Cerebellar cortex (tissue), 1 donor: ENCODE measurements at regions not wholly inside any gene's neighbourhood (a gene's known extent, or its start where the extent isn't known, plus 50 kb on each side); places are given as distances from the start of the nearest gene placed in this dataset.

Experiments
- DNase-seq: peaks from one replicate; pipeline ENCODE4 v3.0.0-alpha.2; 2015; ENCODE audit warnings: low spot score

DNA sequence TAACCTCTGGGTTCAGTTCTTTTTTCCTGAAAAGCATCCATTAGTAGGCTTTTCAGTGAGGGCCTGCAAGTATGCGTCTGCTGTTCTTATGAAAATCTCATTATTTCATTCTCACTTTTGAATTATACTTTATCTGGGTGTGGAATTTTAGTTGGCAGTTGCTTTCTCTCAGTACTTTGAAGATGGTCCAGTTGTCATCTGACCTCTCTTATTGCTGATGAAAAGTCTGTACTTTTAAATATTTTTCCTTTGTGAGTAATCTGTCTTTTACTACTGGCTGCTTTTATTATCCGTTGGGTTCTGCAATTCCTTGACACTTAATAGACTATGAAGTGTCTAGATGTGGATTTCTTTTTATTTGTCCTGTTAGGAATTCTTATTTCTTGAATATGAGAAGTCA lies 307.8 kb downstream of the CYP26B1 start:
- no peak for DNase-seq

DNA sequence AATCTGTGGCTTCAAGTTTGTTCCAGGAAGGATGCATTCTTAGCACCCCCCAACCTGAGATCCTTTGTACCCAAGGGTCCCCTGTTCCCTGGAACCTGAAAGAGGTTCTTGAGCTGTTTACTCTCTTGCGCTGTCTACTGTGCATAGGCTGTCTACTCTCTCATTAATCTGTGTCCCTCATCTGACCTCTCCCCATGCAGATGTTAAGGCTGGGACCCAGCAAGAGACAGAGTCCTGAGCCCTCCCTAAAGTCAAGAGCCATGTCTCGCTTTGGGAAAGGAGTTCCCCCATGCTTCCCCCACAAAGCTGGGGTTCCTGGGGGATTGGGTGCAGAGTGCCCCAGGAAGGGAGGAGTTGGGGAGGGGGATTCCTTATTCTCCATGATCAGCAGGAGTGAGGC lies 312.9 kb downstream of the CYP26B1 start:
- DNase-seq, result no peak

DNA sequence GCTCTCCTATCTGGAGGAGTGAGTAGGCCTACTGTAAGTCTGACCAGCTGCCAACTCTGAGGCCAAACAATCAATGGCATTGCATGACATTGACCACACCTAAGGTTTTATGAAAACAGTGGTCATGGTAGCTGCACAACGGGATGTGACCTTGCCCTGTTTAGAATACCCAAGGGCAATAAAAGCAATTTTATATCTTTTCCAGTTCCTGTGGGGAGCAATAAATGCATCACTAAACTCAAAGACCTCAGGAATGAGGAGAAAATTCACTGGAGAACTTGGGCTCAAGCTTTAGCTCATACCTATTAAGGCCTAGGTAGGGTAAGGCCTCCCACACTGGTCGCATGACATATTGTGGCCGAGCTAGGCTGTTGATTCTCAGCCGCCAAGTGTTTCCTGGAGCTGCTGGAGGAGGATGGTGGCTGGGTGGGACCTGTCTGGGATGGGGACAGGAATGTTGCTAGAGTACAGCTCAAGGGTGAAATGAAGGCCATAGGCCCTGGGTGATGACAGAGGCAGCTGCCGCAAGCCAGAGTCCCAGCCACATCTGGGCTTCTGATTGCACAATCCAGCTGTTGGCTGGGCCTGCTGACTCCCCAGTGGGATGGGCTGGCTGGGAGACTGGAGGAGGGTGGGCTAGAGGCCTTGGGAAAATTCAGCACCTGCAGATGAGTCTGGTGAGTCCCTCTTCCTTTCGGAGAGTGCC lies 313.7 kb downstream of the CYP26B1 start:
- no peak for DNase-seq

DNA sequence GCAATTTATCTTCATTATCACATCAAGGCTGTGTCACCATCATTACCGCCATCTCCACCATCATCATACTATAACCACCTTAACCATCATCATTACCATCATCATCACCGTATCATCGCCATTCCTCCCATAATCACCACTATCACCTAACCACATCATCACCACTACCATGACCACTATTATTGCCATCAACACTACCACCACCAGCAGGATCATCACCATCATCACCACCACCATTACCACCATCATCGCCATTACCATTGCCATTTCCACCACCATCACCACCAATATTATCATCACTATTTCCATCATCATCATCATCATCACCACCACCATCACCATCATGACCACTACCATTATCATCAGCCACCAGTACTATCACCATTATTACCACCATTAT lies 314.4 kb downstream of the CYP26B1 start:
- no peak for DNase-seq

DNA sequence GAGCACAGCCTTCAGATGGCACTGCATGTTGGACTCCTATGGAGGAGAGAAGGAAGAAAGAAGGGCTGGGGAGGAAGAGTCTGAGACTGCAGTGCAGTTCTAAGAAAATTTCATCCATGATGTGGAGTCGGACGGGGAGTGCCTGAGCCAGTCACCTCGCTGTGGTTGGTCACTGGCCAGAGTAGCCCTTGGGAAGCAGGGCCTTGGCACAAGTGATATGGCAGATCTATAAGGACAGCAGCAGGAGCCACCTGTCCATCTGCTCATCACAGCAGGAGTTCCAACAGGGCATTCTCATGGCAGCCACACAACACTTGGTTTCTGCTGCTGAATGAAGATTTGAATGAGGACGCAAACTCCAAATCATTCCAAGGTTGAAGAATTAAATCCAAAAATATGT lies 314.8 kb downstream of the CYP26B1 start:
- DNase-seq, result peak; percentile 71

DNA sequence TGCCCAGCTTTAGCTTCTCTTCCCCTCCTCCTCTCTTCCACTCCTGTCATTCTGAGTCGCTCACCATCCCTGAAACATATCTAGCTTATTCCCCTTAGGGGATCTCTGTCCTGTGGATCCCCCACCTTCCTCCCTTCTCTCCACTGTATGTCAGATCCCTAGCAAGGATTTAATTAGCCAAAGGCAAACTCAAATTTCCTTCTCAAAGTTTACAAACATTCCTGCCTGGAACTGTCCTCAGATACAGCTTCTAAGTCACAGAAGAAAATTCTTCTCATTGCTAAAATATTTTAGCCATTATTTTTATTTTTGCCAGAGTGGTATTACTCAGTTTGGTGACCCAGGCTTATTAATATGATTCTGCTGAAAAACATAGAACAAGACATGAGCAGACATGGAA lies 315.3 kb downstream of the CYP26B1 start:
- DNase-seq, result no peak

DNA sequence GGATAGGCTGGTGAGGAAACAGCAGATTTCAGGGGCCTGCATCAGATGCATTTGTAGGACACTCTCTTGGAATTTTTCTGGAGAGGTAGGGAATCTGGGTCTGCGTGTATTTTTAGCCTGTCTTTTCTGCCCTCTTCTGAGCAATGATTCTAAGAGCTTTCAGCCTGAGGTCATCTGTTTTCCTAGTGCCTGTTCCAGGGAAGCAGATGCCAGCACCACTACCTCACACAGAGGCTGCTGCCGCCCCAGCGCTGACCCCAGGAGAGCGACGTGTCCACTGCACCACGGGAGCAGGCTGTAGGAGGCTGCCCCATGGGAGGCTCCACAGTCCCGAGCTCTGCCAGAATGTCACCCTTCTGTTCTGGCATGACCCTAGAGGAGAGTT lies 316.5 kb downstream of the CYP26B1 start:
- peak; percentile 67 for DNase-seq

DNA sequence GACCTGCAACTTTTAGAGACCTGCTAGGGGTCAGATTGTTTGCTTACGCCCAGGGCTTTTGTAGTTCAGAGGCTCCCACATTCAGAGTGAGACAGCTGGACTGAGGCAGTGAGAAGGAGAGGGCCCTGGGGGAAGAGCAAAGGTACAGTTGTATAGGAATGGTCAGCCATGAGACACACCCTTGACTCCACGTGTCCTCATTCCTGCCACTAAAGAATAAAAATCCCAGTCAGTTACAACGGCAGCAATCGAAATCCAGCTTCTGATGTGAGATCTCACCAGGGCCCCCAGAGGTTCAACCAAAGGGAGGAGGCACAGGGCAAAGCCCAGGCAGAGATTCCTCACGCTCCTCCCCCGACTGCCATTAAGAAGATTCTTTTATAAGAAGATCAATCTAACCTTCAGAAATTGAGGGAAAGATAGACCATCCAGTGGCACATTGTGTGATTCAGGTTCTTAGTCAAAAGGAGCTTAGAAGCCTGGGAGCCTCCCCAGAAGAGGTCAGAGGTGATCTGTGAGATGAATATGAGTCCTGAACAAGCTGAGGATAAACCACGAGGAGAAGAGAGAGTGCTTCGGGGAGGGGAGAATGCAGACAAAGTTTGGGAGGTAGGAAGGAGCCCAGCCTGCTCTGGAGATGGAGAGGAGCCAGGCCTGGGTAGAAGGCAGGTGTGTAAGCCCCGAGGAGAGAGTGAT lies 317.0 kb downstream of the CYP26B1 start:
- no peak for DNase-seq

DNA sequence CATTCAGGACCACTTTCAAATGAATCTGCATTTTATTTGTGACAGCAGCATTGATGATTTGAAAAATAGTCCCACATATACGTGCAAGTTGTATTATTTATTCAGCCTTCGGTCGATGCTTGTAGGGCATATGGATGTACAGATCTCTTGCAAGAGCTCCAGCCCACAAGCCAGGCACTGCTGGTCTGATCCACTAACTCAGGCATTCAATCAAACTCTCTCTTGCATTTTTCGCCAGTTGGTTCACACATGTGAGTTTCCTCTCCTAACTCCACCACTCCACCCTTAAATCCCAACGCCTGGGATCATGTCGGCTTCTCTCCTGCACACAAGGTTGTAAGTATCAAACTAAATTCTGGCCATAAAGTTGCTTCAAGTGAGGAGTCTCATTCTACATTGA lies 318.7 kb downstream of the CYP26B1 start:
- no peak for DNase-seq

DNA sequence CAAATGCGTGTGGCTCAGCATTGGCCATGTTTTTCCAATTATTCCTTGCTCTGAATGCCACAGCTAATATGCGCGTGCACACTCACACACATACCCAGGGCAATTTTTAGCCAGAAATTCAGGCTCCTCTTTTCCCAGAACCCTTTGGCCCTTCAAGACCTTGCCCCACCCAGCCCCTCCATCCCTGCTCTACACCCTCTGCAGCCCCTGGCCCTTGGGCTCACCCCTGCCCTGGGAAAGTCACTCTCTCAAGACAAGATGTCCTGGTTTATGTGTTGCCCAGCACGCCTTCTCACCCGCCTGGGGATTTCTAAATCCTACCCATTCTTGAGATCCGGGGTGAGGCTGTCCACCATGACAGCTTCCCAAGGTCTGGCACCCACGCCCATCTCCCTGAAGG lies 319.7 kb downstream of the CYP26B1 start:
- no peak for DNase-seq

DNA sequence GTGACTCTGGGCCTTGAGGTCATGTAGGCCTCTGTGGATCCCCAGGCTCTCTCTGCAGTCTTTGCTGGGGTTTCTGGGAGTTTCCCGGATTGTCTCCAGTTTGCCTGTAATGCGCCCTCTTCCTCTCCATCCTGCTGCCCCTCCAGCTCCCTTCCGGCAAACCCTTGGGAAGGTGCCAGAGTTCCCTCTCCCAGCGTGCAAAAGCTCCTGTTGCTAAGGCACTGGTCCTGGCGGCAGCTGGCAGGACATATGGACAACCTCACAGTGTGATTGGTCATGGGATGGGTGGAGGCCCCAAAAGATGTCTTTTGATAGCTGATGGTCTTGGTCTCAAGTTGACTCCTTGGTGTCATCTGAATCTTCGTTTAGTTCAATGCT lies 320.1 kb downstream of the CYP26B1 start:
- no peak for DNase-seq

DNA sequence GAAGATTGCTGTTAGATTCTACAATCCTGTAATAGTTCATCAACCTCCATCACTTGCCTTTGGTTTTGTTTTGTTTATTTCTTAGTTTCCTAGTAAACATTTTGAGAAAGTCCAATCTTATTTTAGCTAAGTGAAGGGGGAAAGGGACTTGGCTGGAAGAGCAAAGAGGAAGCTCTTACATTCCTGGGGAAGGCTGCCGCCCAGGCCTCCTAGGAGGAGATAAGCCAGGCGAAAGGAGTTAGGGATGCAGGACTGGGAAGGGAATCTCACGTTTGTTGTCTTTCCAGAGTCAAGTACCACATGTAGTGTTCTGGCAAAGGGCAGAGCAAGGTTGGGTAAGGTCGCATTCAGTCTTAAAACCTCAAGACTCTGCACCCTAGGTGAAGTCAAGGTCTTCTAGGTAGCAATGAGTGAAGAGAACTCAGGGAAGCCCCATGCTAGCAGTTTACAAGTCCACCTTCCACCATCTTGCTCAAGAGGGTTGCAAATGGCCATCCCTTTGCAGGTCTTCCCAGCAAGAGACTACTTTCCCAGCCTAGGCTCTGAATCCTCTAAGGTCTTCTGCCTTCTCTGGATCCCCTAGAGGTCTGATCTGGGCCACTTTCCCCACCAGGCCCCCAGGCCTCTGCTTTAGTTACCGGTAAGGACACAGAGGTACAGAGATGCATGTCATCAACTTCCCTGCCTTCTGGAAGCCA lies 320.7 kb downstream of the CYP26B1 start:
- DNase-seq, result no peak

DNA sequence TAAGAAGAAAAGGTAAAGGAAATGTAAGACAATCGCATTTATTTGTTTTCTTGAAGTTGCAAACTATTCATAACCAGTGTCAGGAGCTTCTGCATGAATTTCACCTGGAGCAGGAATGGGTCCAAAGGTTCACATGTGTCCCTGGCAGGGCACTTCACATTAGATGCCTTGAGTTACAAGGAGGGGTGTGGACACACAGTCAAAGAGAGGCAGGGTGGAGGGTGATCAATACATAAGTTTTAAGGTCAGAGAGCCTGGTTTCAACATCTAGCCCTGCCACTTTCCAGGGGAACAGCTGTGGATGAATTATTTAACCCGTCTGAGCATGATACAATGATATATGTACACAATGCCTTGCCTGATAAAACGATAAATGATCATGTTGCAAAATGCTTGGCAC lies 321.4 kb downstream of the CYP26B1 start:
- no peak for DNase-seq

DNA sequence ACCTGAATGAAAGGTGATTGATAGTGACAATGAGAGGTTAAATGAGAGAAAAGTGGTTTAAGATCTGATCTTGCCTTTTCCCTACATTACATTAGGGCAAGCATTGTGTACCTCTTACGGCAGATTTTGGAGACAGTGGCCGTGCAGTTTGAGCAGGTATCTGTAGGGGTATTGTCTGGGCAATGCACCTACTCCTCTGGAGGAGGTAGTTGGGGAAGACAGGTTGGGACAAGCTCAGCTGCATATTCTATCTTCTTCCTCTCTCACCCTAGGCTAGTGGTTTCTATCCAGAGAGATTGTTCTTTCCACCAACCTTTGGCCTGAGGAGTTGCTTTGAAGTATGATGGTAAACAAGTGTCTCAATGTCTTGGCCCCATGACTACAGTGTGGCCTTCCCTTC lies 323.2 kb downstream of the CYP26B1 start:
- no peak for DNase-seq

DNA sequence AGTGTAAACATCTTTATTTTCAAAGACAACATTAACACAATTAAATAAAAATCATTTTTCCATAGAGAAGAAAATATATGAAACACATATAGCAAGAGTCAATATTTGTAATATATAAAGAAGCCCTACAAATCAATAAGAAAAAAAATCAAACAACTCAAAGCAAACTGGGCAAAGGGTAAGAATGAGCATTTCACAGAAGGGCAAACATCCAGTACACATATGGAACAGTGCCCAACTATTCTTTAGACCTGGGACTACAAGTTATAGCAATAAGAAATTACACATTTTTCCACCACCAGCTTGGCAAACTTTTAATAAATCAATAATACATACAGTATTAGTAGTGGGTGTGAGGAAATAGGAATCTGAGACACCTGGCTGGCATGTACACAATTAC lies 324.1 kb downstream of the CYP26B1 start:
- no peak for DNase-seq

DNA sequence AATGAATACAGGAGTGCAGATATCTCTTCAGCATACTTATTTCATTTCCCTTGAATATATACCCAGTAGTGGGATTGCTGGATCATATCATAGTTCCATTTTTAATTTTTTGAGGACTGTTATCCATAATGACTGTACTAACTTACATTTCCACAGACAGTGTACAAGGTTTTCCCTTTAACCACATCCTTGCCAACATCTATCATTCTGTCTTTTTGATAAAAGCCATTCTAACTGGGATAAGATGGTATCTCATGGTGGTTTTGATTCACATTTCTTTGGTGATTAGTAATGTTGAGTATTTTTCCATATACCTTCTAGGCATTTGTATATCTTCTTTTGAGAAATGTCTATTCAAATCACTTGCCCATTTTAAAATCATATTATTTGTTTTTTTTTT lies 325.2 kb downstream of the CYP26B1 start:
- DNase-seq, result no peak

DNA sequence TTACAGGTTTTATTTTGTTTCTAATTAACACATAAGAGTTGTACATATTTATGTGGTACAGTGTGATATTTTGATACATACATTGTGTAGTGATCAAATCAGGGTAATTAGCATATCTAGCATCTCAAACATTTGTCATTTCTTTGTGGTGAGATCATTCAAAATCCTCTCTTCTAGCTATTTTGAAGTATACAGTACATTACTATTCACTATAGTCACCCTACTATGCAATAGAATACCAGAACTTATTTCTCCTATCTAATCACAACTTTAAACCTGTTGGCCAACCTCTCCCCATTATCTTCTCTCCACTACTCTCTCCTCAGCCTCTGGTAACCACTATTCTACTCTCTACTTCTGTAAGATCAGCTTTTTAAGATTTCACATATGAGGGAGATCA lies 325.8 kb downstream of the CYP26B1 start:
- DNase-seq, result no peak

DNA sequence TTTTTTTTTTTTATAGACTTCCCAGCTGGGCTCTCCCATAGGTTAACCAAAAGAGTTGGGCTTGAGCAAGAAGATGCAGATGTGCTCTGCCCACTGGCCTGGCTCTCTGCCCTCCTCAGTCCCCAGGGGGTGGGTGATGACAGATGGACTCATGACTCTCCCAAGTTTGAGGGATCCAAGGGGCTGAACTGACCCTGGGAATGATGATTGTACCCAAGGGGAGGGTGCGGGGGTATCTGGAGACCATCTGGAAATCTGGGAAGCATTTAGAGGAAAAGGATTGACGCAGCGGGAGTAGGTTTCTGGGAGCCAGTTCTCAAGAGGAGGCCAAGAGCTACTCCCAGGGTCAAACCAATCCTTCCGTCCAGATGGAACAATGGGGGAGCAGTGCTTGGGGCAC lies 330.8 kb downstream of the CYP26B1 start:
- no peak for DNase-seq

DNA sequence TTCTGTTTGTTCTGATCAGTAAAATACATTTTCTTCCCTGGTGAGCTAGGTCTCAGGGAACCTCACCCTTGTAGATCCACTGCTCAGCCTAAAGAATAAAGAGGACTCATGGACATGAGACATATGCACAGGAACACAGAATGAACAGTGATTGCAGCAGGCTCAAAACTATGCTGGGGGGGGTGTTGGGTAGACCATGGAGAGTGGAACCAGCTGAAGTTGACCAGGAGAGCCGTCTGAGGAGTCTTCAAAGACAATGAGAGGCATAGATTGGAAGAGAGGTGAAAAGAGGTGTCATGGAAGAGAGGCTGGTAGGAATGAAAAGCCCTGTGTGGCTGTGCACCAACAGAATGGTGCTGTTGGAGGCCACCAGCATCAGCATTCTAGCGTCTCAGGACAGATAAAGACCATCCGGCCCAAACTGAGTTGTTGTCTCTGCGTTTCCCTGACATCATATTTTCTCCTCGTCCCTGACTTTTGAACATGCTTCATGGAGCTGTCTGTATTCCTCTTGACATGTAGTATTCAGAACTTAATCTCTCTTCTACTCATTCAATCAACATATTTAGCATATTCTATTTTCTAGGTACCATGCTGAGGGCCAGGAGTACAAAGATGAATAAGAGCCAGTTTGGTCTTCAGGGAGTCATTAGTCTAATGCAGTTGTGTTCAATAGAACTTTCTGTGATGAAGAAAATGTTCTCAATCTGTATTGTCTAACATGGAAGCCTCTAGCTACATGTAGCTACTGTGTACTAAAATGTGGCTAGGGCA lies 331.8 kb downstream of the CYP26B1 start:
- DNase-seq, result no peak

DNA sequence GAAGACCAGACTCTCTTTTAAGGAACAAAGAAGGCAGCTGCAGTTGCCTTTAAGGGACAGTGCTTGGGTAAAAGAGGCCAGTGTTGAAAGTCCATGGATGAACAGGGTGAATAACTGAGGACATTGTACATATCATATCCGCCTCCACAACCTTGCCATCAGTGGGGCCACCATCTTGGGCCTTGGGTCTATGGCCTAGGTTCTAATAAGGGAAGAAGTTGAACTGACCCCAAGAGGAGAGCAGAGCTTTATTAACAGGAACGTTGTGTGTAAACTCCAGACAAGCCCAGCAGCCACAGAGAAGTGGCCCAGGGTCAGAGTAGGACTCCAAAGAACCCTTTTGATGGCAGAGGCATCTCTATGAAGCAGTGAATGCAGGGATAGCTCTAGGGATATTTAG lies 332.8 kb downstream of the CYP26B1 start:
- no peak for DNase-seq

DNA sequence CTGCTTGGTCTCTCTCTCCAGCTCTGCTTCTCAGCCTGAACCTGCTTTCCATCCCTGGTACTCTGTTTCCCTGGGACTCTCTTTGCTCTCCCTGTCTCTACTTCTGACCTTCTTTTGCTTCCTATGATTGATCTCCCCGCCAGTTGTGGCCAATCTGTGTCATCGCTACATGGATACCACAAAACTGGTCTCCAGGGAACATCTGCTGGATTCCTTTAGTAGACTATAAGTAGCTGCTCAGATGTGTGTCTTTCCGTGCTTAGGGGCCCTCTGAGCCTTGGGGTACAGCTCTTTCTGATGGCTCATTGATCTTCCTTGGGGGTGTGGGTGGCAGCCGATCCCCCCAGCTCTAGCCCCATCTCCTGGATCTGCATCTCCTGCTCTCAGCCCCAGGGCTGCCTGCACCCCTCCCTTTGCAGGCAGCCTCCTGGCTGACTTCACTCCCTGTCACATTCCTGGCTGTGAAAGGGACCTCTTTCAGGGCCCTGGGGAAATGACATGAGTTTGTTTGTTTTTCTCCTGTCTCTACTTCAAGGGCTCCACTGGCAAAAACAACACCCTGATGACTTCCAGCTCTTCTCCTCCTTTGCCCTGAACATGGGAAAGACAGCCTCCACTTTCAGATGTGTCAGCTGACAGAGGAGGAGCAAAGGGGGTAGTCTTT lies 333.7 kb downstream of the CYP26B1 start:
- no peak for DNase-seq

DNA sequence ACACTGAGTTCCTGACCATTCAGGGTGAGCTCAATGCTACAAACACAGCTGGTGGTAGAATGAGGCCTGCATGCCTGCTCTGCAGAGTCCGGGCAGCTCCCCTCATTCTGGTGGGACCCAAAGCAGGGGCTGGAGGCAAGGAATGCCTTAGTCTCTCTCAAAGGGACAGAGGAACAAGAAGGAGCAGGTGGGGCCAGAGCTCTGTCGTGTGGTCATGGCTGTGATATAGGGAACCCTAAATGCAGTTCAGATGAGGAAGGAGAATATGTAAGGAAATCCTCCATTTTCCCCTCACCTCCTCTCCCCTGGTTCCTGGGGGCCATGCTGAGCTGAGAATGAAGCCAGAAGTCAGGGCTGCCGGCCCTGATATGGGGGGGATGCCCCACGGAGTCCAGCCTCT lies 334.3 kb downstream of the CYP26B1 start:
- DNase-seq, result no peak
